SJSA1 (cell line): ENCODE measurements at regions not wholly inside any gene's neighbourhood (a gene's known extent, or its start where the extent isn't known, plus 50 kb on each side); places are given as distances from the start of the nearest gene placed in this dataset.

Experiments used
- DNase-seq, 2 experiments: peaks; one replicate each; pipeline ENCODE4 v3.0.0-alpha.2; 2015 to 2020; ENCODE audit warnings: low spot score in 2 of 2, low read depth in 1 of 2
- H3K27ac ChIP-seq: fragments of 250-450 bp; sonication (Bioruptor Pico); 2 replicates; pipeline ENCODE4 v1.5.1; 2020; ENCODE audit warnings: mild to moderate bottlenecking, moderate library complexity
- H3K27me3 ChIP-seq: fragments of 250-450 bp; sonication (Bioruptor Pico); replicated peaks from 2 replicates; pipeline ENCODE4 v1.5.1; 2020; ENCODE audit warnings: mild to moderate bottlenecking, moderate library complexity
- H3K36me3 ChIP-seq: fragments of 250-450 bp; sonication (Bioruptor Pico); 2 replicates; pipeline ENCODE4 v1.5.1; 2020; ENCODE audit warnings: mild to moderate bottlenecking
- H3K4me1 ChIP-seq: fragments of 250-450 bp; sonication (Bioruptor Pico); replicated peaks from 2 replicates; pipeline ENCODE4 v1.6.1; 2021; ENCODE audit warnings: mild to moderate bottlenecking
- H3K4me3 ChIP-seq: fragments of 250-450 bp; sonication (Bioruptor Pico); 2 replicates; pipeline ENCODE4 v1.5.1; 2020; ENCODE audit warnings: mild to moderate bottlenecking
- H3K9me3 ChIP-seq: fragments of 250-450 bp; sonication (Bioruptor Pico); replicated peaks from 2 replicates; pipeline ENCODE4 v1.5.1; 2020; ENCODE audit warnings: mild to moderate bottlenecking

GRCh38 chr9:29966247-29966646 lies 2393.0 kb upstream of the C9orf72 start:
- Histone ChIP-seq H3K36me3 (no peaks in the 10 kb centered on the region), H3K9me3 (no peaks in the 10 kb centered on the region), H3K4me3 (no peak overlapping the region), H3K27me3 (no peaks in the 10 kb centered on the region), H3K4me1 (no peaks in the 10 kb centered on the region), H3K27ac (no peak overlapping the region)
- no peak for DNase-seq

GRCh38 chr9:29968831-29969230 lies 2395.6 kb upstream of the C9orf72 start:
- Histone ChIP-seq H3K36me3 (no peaks in the 10 kb centered on the region), H3K9me3 (no peaks in the 10 kb centered on the region)
- DNase-seq = no peak

GRCh38 chr9:29969408-29969807 lies 2396.1 kb upstream of the C9orf72 start:
- H3K27ac ChIP-seq = no peak overlapping the region
- no peaks in the 10 kb centered on the region for H3K9me3 ChIP-seq
- DNase-seq = no peak
- no peak overlapping the region for H3K4me3 ChIP-seq
- H3K27me3 ChIP-seq = no peaks in the 10 kb centered on the region
- no peaks in the 10 kb centered on the region for H3K4me1 ChIP-seq
- H3K36me3 ChIP-seq = no peaks in the 10 kb centered on the region

More at GRCh38 chr9:29968831-29969230, 2395.6 kb upstream of the C9orf72 start:
- Histone ChIP-seq H3K27ac (no peak overlapping the region), H3K4me3 (no peak overlapping the region), H3K4me1 (no peaks in the 10 kb centered on the region), H3K27me3 (no peaks in the 10 kb centered on the region)

GRCh38 chr9:29969856-29970647 lies 2396.8 kb upstream of the C9orf72 start:
- no peaks in the 10 kb centered on the region for H3K27me3 ChIP-seq
- no peak for DNase-seq

GRCh38 chr9:29974197-29974596 lies 2400.9 kb upstream of the C9orf72 start:
- H3K27ac ChIP-seq = no peak overlapping the region
- H3K27me3 ChIP-seq = no peaks in the 10 kb centered on the region
- H3K9me3 ChIP-seq = no peaks in the 10 kb centered on the region
- no peak for DNase-seq
- no peak overlapping the region for H3K4me3 ChIP-seq
- H3K4me1 ChIP-seq = no peaks in the 10 kb centered on the region
- H3K36me3 ChIP-seq = no peaks in the 10 kb centered on the region

More at GRCh38 chr9:29969856-29970647, 2396.8 kb upstream of the C9orf72 start:
- Histone ChIP-seq H3K36me3 (no peaks in the 10 kb centered on the region), H3K27ac (no peak overlapping the region), H3K9me3 (no peaks in the 10 kb centered on the region), H3K4me1 (no peaks in the 10 kb centered on the region), H3K4me3 (no peak overlapping the region)

GRCh38 chr9:29976981-29977380 lies 2403.7 kb upstream of the C9orf72 start:
- DNase-seq = no peak
- Histone ChIP-seq H3K27ac (no peak overlapping the region), H3K27me3 (no peaks in the 10 kb centered on the region), H3K4me1 (no peaks in the 10 kb centered on the region), H3K36me3 (no peaks in the 10 kb centered on the region), H3K4me3 (no peak overlapping the region), H3K9me3 (no peaks in the 10 kb centered on the region)

- no peaks in the 10 kb centered on the region for H3K36me3 ChIP-seq
- no peaks in the 10 kb centered on the region for H3K4me1 ChIP-seq
- H3K4me3 ChIP-seq = no peak overlapping the region
- no peak for DNase-seq
- no peak overlapping the region for H3K27ac ChIP-seq
- no peaks in the 10 kb centered on the region for H3K27me3 ChIP-seq
- H3K9me3 ChIP-seq = no peaks in the 10 kb centered on the region
Measured at GRCh38 chr9:29981013-29981412, 2403.4 kb upstream of the ACO1 start.

- Histone ChIP-seq H3K4me1 (no peaks in the 10 kb centered on the region), H3K9me3 (no peaks in the 10 kb centered on the region), H3K27me3 (no peaks in the 10 kb centered on the region), H3K4me3 (no peak overlapping the region), H3K27ac (no peak overlapping the region), H3K36me3 (no peaks in the 10 kb centered on the region)
- DNase-seq = no peak
Measured at GRCh38 chr9:29999645-30000044, 2384.8 kb upstream of the ACO1 start.

- Histone ChIP-seq H3K4me1 (no peaks in the 10 kb centered on the region), H3K36me3 (no peaks in the 10 kb centered on the region), H3K27ac (no peak overlapping the region), H3K4me3 (no peak overlapping the region), H3K9me3 (no peaks in the 10 kb centered on the region), H3K27me3 (no peaks in the 10 kb centered on the region)
- no peak for DNase-seq
Measured at GRCh38 chr9:30010691-30011090, 2373.8 kb upstream of the ACO1 start.

- DNase-seq = no peak
- Histone ChIP-seq H3K36me3 (no peaks in the 10 kb centered on the region), H3K4me1 (no peaks in the 10 kb centered on the region), H3K27me3 (no peaks in the 10 kb centered on the region), H3K27ac (no peak overlapping the region), H3K4me3 (no peak overlapping the region), H3K9me3 (no peaks in the 10 kb centered on the region)
Measured at GRCh38 chr9:30012622-30013021, 2371.8 kb upstream of the ACO1 start.

GRCh38 chr9:30015073-30015472 lies 2369.4 kb upstream of the ACO1 start:
- Histone ChIP-seq H3K36me3 (no peaks in the 10 kb centered on the region), H3K27me3 (no peaks in the 10 kb centered on the region), H3K27ac (no peak overlapping the region)

GRCh38 chr9:30020161-30020560 lies 2364.3 kb upstream of the ACO1 start:
- Histone ChIP-seq H3K27ac (no peak overlapping the region), H3K27me3 (no peaks in the 10 kb centered on the region), H3K9me3 (no peaks in the 10 kb centered on the region), H3K36me3 (no peaks in the 10 kb centered on the region), H3K4me1 (no peaks in the 10 kb centered on the region), H3K4me3 (no peak overlapping the region)
- DNase-seq = no peak

More at GRCh38 chr9:30015073-30015472, 2369.4 kb upstream of the ACO1 start:
- no peak overlapping the region for H3K4me3 ChIP-seq
- no peaks in the 10 kb centered on the region for H3K9me3 ChIP-seq
- no peaks in the 10 kb centered on the region for H3K4me1 ChIP-seq
- DNase-seq = no peak

GRCh38 chr9:30035761-30036160 lies 2348.7 kb upstream of the ACO1 start:
- no peak for DNase-seq
- Histone ChIP-seq H3K27ac (no peak overlapping the region), H3K9me3 (no peaks in the 10 kb centered on the region), H3K27me3 (no peaks in the 10 kb centered on the region), H3K4me3 (no peak overlapping the region), H3K4me1 (no peaks in the 10 kb centered on the region), H3K36me3 (no peaks in the 10 kb centered on the region)

GRCh38 chr9:30036558-30036957 lies 2347.9 kb upstream of the ACO1 start:
- H3K27ac ChIP-seq = no peak overlapping the region
- no peaks in the 10 kb centered on the region for H3K36me3 ChIP-seq
- DNase-seq = no peak
- H3K9me3 ChIP-seq = no peaks in the 10 kb centered on the region
- H3K4me3 ChIP-seq = no peak overlapping the region
- H3K27me3 ChIP-seq = no peaks in the 10 kb centered on the region
- no peaks in the 10 kb centered on the region for H3K4me1 ChIP-seq

GRCh38 chr9:30039712-30040111 lies 2344.7 kb upstream of the ACO1 start:
- Histone ChIP-seq H3K36me3 (no peaks in the 10 kb centered on the region), H3K4me1 (no peaks in the 10 kb centered on the region), H3K9me3 (no peaks in the 10 kb centered on the region), H3K27ac (no peak overlapping the region), H3K27me3 (no peaks in the 10 kb centered on the region), H3K4me3 (no peak overlapping the region)
- no peak for DNase-seq
